Neural cell (in vitro differentiated cells): ENCODE measurements at regions not wholly inside any gene's neighbourhood (a gene's known extent, or its start where the extent isn't known, plus 50 kb on each side); places are given as distances from the start of the nearest gene placed in this dataset.

Experiments
- H2AFZ ChIP-seq: fragments of 200-600, 300-800 bp; sonication (generic), shearing (Covaris generic); 2 replicates; pipeline ENCODE4 v1.6.0; 2014; ENCODE audit warnings: low read depth, mild to moderate bottlenecking, antibody characterized with exemption, low read length, moderate library complexity
- H3F3A ChIP-seq: fragments of 200-600 bp; shearing (Covaris generic); 2 replicates; pipeline ENCODE4 v1.6.1; 2016; ENCODE audit warnings: mild to moderate bottlenecking, moderate library complexity, mixed read lengths, antibody characterized with exemption, low read length; ENCODE audit not compliant: insufficient read depth, poor library complexity, severe bottlenecking
- H3K27ac ChIP-seq: fragments of 200-600, 300-800 bp; sonication (generic), shearing (Covaris generic); 2 replicates; pipeline ENCODE4 v1.5.1; 2014; ENCODE audit warnings: mild to moderate bottlenecking, low read length, moderate library complexity
- H3K27me3 ChIP-seq: fragments of 300-800, 200-600 bp; sonication (generic), shearing (Covaris generic); 2 replicates; pipeline ENCODE4 v1.6.0; 2014; ENCODE audit warnings: mild to moderate bottlenecking, low read depth, low read length, moderate library complexity; ENCODE audit not compliant: insufficient read depth
- H3K36me3 ChIP-seq: fragments of 300-800, 200-600 bp; sonication (generic), shearing (Covaris generic); 2 replicates; pipeline ENCODE4 v1.5.1; 2014; ENCODE audit warnings: mild to moderate bottlenecking, antibody characterized with exemption, low read length, moderate library complexity; ENCODE audit not compliant: insufficient read depth
- H3K4me2 ChIP-seq: fragments of 300-800, 200-600 bp; sonication (generic), shearing (Covaris generic); 2 replicates; pipeline ENCODE4 v1.6.0; 2014; ENCODE audit warnings: mild to moderate bottlenecking, low read length
- H3K4me3 ChIP-seq: fragments of 300-800, 200-600 bp; sonication (generic), shearing (Covaris generic); 2 replicates; pipeline ENCODE4 v1.5.1; 2014; ENCODE audit warnings: mild to moderate bottlenecking, low read length, moderate library complexity
- H3K79me2 ChIP-seq: fragments of 200-600 bp; shearing (Covaris generic); replicated peaks from 2 replicates; pipeline ENCODE4 v1.6.0; 2014; ENCODE audit warnings: mild to moderate bottlenecking, low read length, moderate library complexity; ENCODE audit not compliant: insufficient read depth
- H3K9ac ChIP-seq: fragments of 300-800, 200-600 bp; sonication (generic), shearing (Covaris generic); 2 replicates; pipeline ENCODE4 v1.6.1; 2016; ENCODE audit warnings: mild to moderate bottlenecking, low read length, mixed read lengths
- H3K9me2 ChIP-seq: fragments of 200-600 bp; shearing (Covaris generic); 2 replicates; pipeline ENCODE4 v1.6.1; 2016; ENCODE audit warnings: mild to moderate bottlenecking, low read length, mixed read lengths; ENCODE audit not compliant: insufficient read depth
- H3K9me3 ChIP-seq: fragments of 200-600, 300-800 bp; sonication (generic), shearing (Covaris generic); 2 replicates; pipeline ENCODE4 v1.6.1; 2016; ENCODE audit warnings: mild to moderate bottlenecking, mixed run types, low read length, moderate library complexity, mixed read lengths
- H4K20me1 ChIP-seq: fragments of 200-600 bp; shearing (Covaris generic); 2 replicates; pipeline ENCODE4 v1.6.1; 2016; ENCODE audit warnings: mild to moderate bottlenecking, mixed run types; ENCODE audit not compliant: insufficient read depth
- CTCF ChIP-seq: fragments of 450-650 bp; IDR thresholded peaks from 2 replicates; pipeline ENCODE4 v1.5.1; 2014; ENCODE audit warnings: antibody characterized with exemption, mild to moderate bottlenecking, moderate library complexity; ENCODE audit not compliant: poor library complexity, severe bottlenecking
- EP300 ChIP-seq: fragments of 450-650 bp; conservative IDR thresholded peaks from 2 replicates; pipeline ENCODE4 v1.6.1; 2014; ENCODE audit warnings: antibody characterized with exemption, mild to moderate bottlenecking, moderate library complexity; ENCODE audit not compliant: poor library complexity, severe bottlenecking
- EZH2 ChIP-seq: fragments of 200-600, 300-800 bp; shearing (Covaris generic), sonication (generic); IDR thresholded peaks from 2 replicates; pipeline ENCODE4 v1.6.1; 2014; ENCODE audit warnings: antibody characterized with exemption, low read length, borderline replicate concordance, mild to moderate bottlenecking; ENCODE audit not compliant: insufficient read depth, poor library complexity, severe bottlenecking
- MXI1 ChIP-seq: fragments of 450-650 bp; conservative IDR thresholded peaks from 2 replicates; pipeline ENCODE4 v1.6.1; 2014; ENCODE audit warnings: antibody characterized with exemption, mild to moderate bottlenecking; ENCODE audit not compliant: poor library complexity, severe bottlenecking
- POLR2AphosphoS5 ChIP-seq: IDR thresholded peaks from 2 replicates; pipeline ENCODE4 v1.6.1; 2012
- RAD21 ChIP-seq: fragments of 450-650 bp; conservative IDR thresholded peaks from 2 replicates; pipeline ENCODE4 v1.6.1; 2014; ENCODE audit warnings: antibody characterized with exemption, mild to moderate bottlenecking, moderate library complexity
- REST ChIP-seq: IDR thresholded peaks from 2 replicates; pipeline ENCODE4 v1.6.1; 2012; ENCODE audit warnings: borderline replicate concordance
- SMC3 ChIP-seq: fragments of 450-650 bp; conservative IDR thresholded peaks from 2 replicates; pipeline ENCODE4 v1.6.1; 2014; ENCODE audit warnings: antibody characterized with exemption, mild to moderate bottlenecking, moderate library complexity; ENCODE audit not compliant: poor library complexity
- TAF1 ChIP-seq: IDR thresholded peaks from 2 replicates; pipeline ENCODE4 v1.6.1; 2012; ENCODE audit warnings: low read depth

- H3K4me2 ChIP-seq: no peak overlapping the region
Observed at GRCh38 chr7:54015251-54015650, 526.9 kb upstream of the VSTM2A start.

GRCh38 chr7:54037873-54038272 lies 504.3 kb upstream of the VSTM2A start:
- Histone ChIP-seq H3K27me3 (no peaks in the 10 kb centered on the region), H3F3A (no peaks in the 10 kb centered on the region), H3K4me2 (no peak overlapping the region), H3K27ac (no peak overlapping the region), H3K4me3 (no peak overlapping the region), H3K36me3 (no peaks in the 10 kb centered on the region), H3K9me2 (no peaks in the 10 kb centered on the region), H3K9me3 (no peaks in the 10 kb centered on the region), H2AFZ (no peak overlapping the region), H4K20me1 (no peaks in the 10 kb centered on the region), H3K79me2 (no peaks in the 10 kb centered on the region), H3K9ac (no peak overlapping the region)
- TF ChIP-seq TAF1 (no peak), EP300 (no peak), MXI1 (no peak), REST (no peak), EZH2 (no peak), CTCF (no peak)

More at GRCh38 chr7:54015251-54015650, 526.9 kb upstream of the VSTM2A start:
- no peaks in the 10 kb centered on the region for H3K27me3 ChIP-seq
- no peaks in the 10 kb centered on the region for H3K9me2 ChIP-seq
- no peak overlapping the region for H2AFZ ChIP-seq
- H3K79me2 ChIP-seq: no peaks in the 10 kb centered on the region
- no peaks in the 10 kb centered on the region for H3F3A ChIP-seq
- TF ChIP-seq MXI1 (no peak), EP300 (no peak), TAF1 (no peak), RAD21 (no peak), CTCF (no peak), EZH2 (no peak), SMC3 (no peak), POLR2AphosphoS5 (no peak), REST (no peak)
- H4K20me1 ChIP-seq: no peaks in the 10 kb centered on the region
- H3K36me3 ChIP-seq: no peaks in the 10 kb centered on the region
- H3K27ac ChIP-seq: no peak overlapping the region
- H3K9ac ChIP-seq: no peak overlapping the region
- peaks cover 5% of the 10 kb centered on the region for H3K9me3 ChIP-seq
- no peak overlapping the region for H3K4me3 ChIP-seq
